ENCODE measurements at regions not wholly inside any gene's neighbourhood (a gene's known extent, or its start where the extent isn't known, plus 50 kb on each side); places are given as distances from the start of the nearest gene placed in this dataset.

DNA sequence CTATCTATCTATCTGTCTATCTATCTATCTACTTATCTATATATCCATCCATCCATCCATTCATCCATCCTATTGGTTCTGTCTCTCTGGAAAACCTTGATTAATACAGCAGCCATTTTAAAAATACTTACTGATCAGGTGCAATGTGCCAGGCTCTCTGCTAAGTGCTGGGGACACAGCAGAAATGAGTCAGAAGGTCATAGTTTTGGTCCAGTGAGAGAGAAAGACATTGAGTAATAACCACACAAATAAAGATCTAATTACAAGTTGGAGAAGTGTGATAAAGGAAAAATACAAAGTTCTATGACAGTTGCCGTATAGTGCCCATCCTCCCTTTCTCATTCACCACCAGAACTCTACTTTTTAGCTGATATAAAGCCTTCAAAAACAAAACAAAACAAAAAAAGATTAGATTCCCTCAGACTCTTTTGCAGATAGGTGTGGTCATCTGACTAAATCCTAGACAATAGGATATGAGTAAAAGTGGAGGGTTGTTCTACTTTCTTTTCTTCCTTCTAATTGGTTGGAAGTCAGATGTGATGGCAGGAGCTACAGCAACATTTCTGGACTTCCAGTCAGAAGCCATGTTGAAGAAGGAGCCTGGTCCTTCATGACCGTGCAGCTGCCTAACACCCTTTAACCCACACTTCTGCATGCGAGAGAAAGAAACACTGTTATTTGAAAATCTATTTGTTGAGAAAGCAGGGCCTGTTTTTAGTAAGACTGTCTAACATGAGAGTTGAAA is 72.0 kb upstream of the TOX3 start:
- no peaks in the 10 kb centered on the region for H3K27me3 ChIP-seq (ENCODE audit: insufficient read depth in 3 of 3, low read length in 2 of 3)
- ATAC-seq (no peak), DNase-seq (no peak)
- H3K36me3 ChIP-seq (ENCODE audit: insufficient read depth in 1 of 2, low read depth in 1 of 2): no peaks in the 10 kb centered on the region
- 61 to 68% (median 68%) methylated on average over 3 of the region's 3 CpGs for WGBS, 3 donors
- TF ChIP-seq CTCF (IDR thresholded peaks at IDR 0.05): no peak
- H3K9me3 ChIP-seq: no peaks in the 10 kb centered on the region
- no peak overlapping the region for H3K4me3 ChIP-seq
- intact Hi-C loops (cut with DNase I): no loop called here
- H3K27ac ChIP-seq: no peak overlapping the region
- H3K4me1 ChIP-seq: no peaks in the 10 kb centered on the region

- no peak for TF ChIP-seq CTCF (IDR thresholded peaks at IDR 0.05)
- no peak overlapping the region for H3K4me3 ChIP-seq
- WGBS, 3 donors: 55 to 60% (median 58%) methylated on average over 3 of the region's 3 CpGs
Measured at GRCh38 chr16:52617591-52617990, 70.6 kb upstream of the TOX3 start.

DNA sequence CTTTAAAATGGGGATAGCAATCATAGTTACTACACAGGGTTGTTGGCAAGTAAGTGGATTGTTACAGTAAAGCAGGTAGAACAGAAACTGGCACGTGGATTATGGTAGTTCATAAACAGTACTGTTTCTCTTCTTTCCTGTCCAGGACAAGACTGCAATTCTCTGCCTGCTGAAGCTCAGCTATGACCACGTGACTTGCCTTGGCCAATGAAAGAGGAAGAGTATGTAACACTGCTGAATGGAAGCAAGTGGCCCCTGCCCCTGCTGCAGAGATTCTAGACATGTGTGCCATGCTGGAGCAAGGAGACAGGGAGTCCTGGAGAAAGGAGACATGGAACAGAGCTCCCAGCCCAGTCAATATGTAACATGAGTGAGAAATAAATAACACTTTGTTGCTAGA is 66.6 kb upstream of the TOX3 start:
- intact Hi-C loops (cut with DNase I): no loop called here
- TF ChIP-seq CTCF (IDR thresholded peaks at IDR 0.05): no peak

More at GRCh38 chr16:52617591-52617990, 70.6 kb upstream of the TOX3 start:
- Histone ChIP-seq H3K36me3 (ENCODE audit: insufficient read depth in 1 of 2, low read depth in 1 of 2) (no peaks in the 10 kb centered on the region), H3K27ac (no peak overlapping the region), H3K4me1 (no peaks in the 10 kb centered on the region), H3K9me3 (no peaks in the 10 kb centered on the region), H3K27me3 (ENCODE audit: insufficient read depth in 3 of 3, low read length in 2 of 3) (no peaks in the 10 kb centered on the region)
- no peak for ATAC-seq
- no peak for DNase-seq
- intact Hi-C loops (cut with DNase I): no loop called here

GRCh38 chr16:52611817-52612673 is 65.1 kb upstream of the TOX3 start:
- H3K9me3 ChIP-seq: no peaks in the 10 kb centered on the region
- no peak for DNase-seq
- no peak overlapping the region for H3K4me3 ChIP-seq
- TF ChIP-seq CTCF (IDR thresholded peaks at IDR 0.05): no peak
- no peaks in the 10 kb centered on the region for H3K27me3 ChIP-seq (ENCODE audit: insufficient read depth in 3 of 3, low read length in 2 of 3)
- no peaks in the 10 kb centered on the region for H3K36me3 ChIP-seq (ENCODE audit: insufficient read depth in 1 of 2, low read depth in 1 of 2)
- no peak overlapping the region for H3K27ac ChIP-seq
- ATAC-seq: no peak
- no peaks in the 10 kb centered on the region for H3K4me1 ChIP-seq
- 81 to 83% (median 83%) methylated on average over 9 of the region's 9 CpGs for WGBS, 3 donors
- intact Hi-C loops (cut with DNase I): no loop called here

More for the DNA sequence above, 66.6 kb upstream of the TOX3 start:
- Histone ChIP-seq H3K9me3 (no peaks in the 10 kb centered on the region), H3K27ac (no peak overlapping the region), H3K27me3 (ENCODE audit: insufficient read depth in 3 of 3, low read length in 2 of 3) (no peaks in the 10 kb centered on the region), H3K4me3 (no peak overlapping the region), H3K36me3 (ENCODE audit: insufficient read depth in 1 of 2, low read depth in 1 of 2) (no peaks in the 10 kb centered on the region), H3K4me1 (no peaks in the 10 kb centered on the region)
- DNase-seq (no peak), ATAC-seq (no peak)
- WGBS, 3 donors: 70 to 79% (median 77%) methylated on average over 2 of the region's 2 CpGs

All from psoas muscle (tissue), 7 donors.